Activated T-cell treated with anti-CD3 and anti-CD28 coated beads, Interleukin-2, amount 50 U/mL, for 72 hours (primary cell): ENCODE measurements at regions not wholly inside any gene's neighbourhood (a gene's known extent, or its start where the extent isn't known, plus 50 kb on each side); places are given as distances from the start of the nearest gene placed in this dataset.
"Not testable (repeated sequence)": the region's sequence is repeated elsewhere in the genome, so short reads cannot be mapped to it uniquely, and the experiment has no call there.

Source experiments
- ATAC-seq, 2 donors: fragments of 150-1000 bp; cut with Tn5 transposase; replicated peaks in 1 of 2; 2 replicates each; pipeline ENCODE4 v1.10.0; 2021; ENCODE audit warnings: moderate library complexity in 2 of 2, mild to moderate bottlenecking in 1 of 2
- DNase-seq, 2 donors: peaks; one replicate each; pipeline ENCODE4 v3.0.0; 2021 to 2022; ENCODE audit warnings: mixed read lengths in 1 of 2
- H3K27ac Mint-ChIP-seq: one replicate; pipeline ENCODE4 v1.8.0; 2022; ENCODE audit warnings: mild to moderate bottlenecking, moderate library complexity, mixed read lengths
- H3K27me3 Mint-ChIP-seq: one replicate; pipeline ENCODE4 v1.8.0; 2022; ENCODE audit warnings: low read depth, mixed read lengths
- H3K36me3 Mint-ChIP-seq, 2 donors: one replicate each; pipeline ENCODE4 v1.8.0; 2022; ENCODE audit warnings: mixed read lengths in 2 of 2, mild to moderate bottlenecking in 1 of 2; ENCODE audit not compliant: insufficient read depth in 2 of 2
- H3K4me1 Mint-ChIP-seq: one replicate; pipeline ENCODE4 v1.8.0; 2022; ENCODE audit warnings: low read depth, mixed read lengths
- H3K4me3 Mint-ChIP-seq, 2 donors: one replicate each; pipeline ENCODE4 v1.8.0; 2022; ENCODE audit warnings: mild to moderate bottlenecking in 2 of 2, mixed read lengths in 2 of 2, moderate library complexity in 2 of 2
- H3K9me3 Mint-ChIP-seq, 2 donors: one replicate each; pipeline ENCODE4 v1.8.0; 2022; ENCODE audit warnings: mixed read lengths in 2 of 2

- DNase-seq = no peak
- Mint-ChIP-seq H3K27ac (no peak overlapping the region), H3K36me3 (peaks cover 0 to 1% of the 10 kb centered on the region in 2 donors), H3K27me3 (no peaks in the 10 kb centered on the region), H3K4me1 (no peaks in the 10 kb centered on the region), H3K9me3 (peaks cover 4 to 14% of the 10 kb centered on the region in 2 donors), H3K4me3 (no peak overlapping the region)
- ATAC-seq = no peak
Observed at GRCh38 chr3:20456511-20456910, 270.5 kb upstream of the SGO1 start.

GRCh38 chr3:20451170-20451569 is 265.2 kb upstream of the SGO1 start:
- H3K4me1 Mint-ChIP-seq = no peaks in the 10 kb centered on the region

GRCh38 chr3:20450611-20451010 is 264.6 kb upstream of the SGO1 start:
- Mint-ChIP-seq H3K4me3 (no peak overlapping the region), H3K27ac (no peak overlapping the region), H3K9me3 (peaks cover 6% of the 10 kb centered on the region in 2 donors), H3K27me3 (no peaks in the 10 kb centered on the region), H3K36me3 (no peaks in the 10 kb centered on the region), H3K4me1 (no peaks in the 10 kb centered on the region)
- DNase-seq (no peak), ATAC-seq (no peak)

More at GRCh38 chr3:20451170-20451569, 265.2 kb upstream of the SGO1 start:
- no peaks in the 10 kb centered on the region for H3K36me3 Mint-ChIP-seq
- peaks cover 5% of the 10 kb centered on the region in 2 donors for H3K9me3 Mint-ChIP-seq
- H3K27me3 Mint-ChIP-seq = no peaks in the 10 kb centered on the region
- H3K27ac Mint-ChIP-seq = no peak overlapping the region
- DNase-seq = no peak
- no peak overlapping the region for H3K4me3 Mint-ChIP-seq
- no peak for ATAC-seq

GRCh38 chr3:20442846-20443245 is 256.8 kb upstream of the SGO1 start:
- no peak overlapping the region for H3K27ac Mint-ChIP-seq
- H3K36me3 Mint-ChIP-seq = no peaks in the 10 kb centered on the region
- H3K4me3 Mint-ChIP-seq = no peak overlapping the region
- DNase-seq = no peak
- no peaks in the 10 kb centered on the region for H3K4me1 Mint-ChIP-seq
- no peaks in the 10 kb centered on the region for H3K27me3 Mint-ChIP-seq
- peaks cover 2 to 9% of the 10 kb centered on the region in 2 donors for H3K9me3 Mint-ChIP-seq
- ATAC-seq = no peak

GRCh38 chr3:20427268-20427667 is 241.3 kb upstream of the SGO1 start:
- H3K4me3 Mint-ChIP-seq, DNase-seq, H3K27ac Mint-ChIP-seq, H3K27me3 Mint-ChIP-seq, ATAC-seq, H3K36me3 Mint-ChIP-seq, H3K4me1 Mint-ChIP-seq: not testable (repeated sequence)
- H3K9me3 Mint-ChIP-seq = peaks cover 9 to 18% of the 10 kb centered on the region in 2 donors

- no peak for ATAC-seq
- H3K27ac Mint-ChIP-seq = no peak overlapping the region
- no peak overlapping the region for H3K4me3 Mint-ChIP-seq
- peaks cover 0 to 10% of the 10 kb centered on the region in 2 donors for H3K9me3 Mint-ChIP-seq
- no peaks in the 10 kb centered on the region for H3K4me1 Mint-ChIP-seq
- H3K36me3 Mint-ChIP-seq = peaks cover 2% of the 10 kb centered on the region in 2 donors
- H3K27me3 Mint-ChIP-seq = no peaks in the 10 kb centered on the region
- DNase-seq = no peak
Observed at GRCh38 chr3:20425138-20425537, 239.1 kb upstream of the SGO1 start.

- no peak overlapping the region for H3K4me3 Mint-ChIP-seq
- H3K36me3 Mint-ChIP-seq = peaks cover 0 to 2% of the 10 kb centered on the region in 2 donors
- H3K27me3 Mint-ChIP-seq = no peaks in the 10 kb centered on the region
- no peak for ATAC-seq
- no peak overlapping the region for H3K27ac Mint-ChIP-seq
- peaks cover 0 to 5% of the 10 kb centered on the region in 2 donors for H3K9me3 Mint-ChIP-seq
- no peaks in the 10 kb centered on the region for H3K4me1 Mint-ChIP-seq
- no peak for DNase-seq
Observed at GRCh38 chr3:20424086-20424485, 238.1 kb upstream of the SGO1 start.

GRCh38 chr3:20422391-20422790 is 236.4 kb upstream of the SGO1 start:
- Mint-ChIP-seq H3K36me3 (no peaks in the 10 kb centered on the region), H3K27ac (no peak overlapping the region), H3K9me3 (peaks cover 0 to 2% of the 10 kb centered on the region in 2 donors), H3K27me3 (no peaks in the 10 kb centered on the region), H3K4me1 (no peaks in the 10 kb centered on the region), H3K4me3 (no peak overlapping the region)
- no peak for ATAC-seq
- DNase-seq = no peak

GRCh38 chr3:20417388-20418108 is 231.5 kb upstream of the SGO1 start:
- no peaks in the 10 kb centered on the region for H3K27me3 Mint-ChIP-seq
- H3K9me3 Mint-ChIP-seq = no peaks in the 10 kb centered on the region
- no peak overlapping the region for H3K27ac Mint-ChIP-seq
- H3K4me1 Mint-ChIP-seq = no peaks in the 10 kb centered on the region
- no peak overlapping the region for H3K4me3 Mint-ChIP-seq
- no peaks in the 10 kb centered on the region for H3K36me3 Mint-ChIP-seq
- DNase-seq (no peak), ATAC-seq (no peak)

GRCh38 chr3:20406611-20407011 is 220.6 kb upstream of the SGO1 start:
- Mint-ChIP-seq H3K4me3 (no peak overlapping the region), H3K27ac (no peak overlapping the region), H3K36me3 (no peaks in the 10 kb centered on the region), H3K9me3 (no peaks in the 10 kb centered on the region), H3K4me1 (no peaks in the 10 kb centered on the region), H3K27me3 (no peaks in the 10 kb centered on the region)
- ATAC-seq = no peak
- no peak for DNase-seq

GRCh38 chr3:20405744-20406143 is 219.7 kb upstream of the SGO1 start:
- Mint-ChIP-seq H3K27me3 (no peaks in the 10 kb centered on the region), H3K4me3 (no peak overlapping the region), H3K36me3 (no peaks in the 10 kb centered on the region), H3K27ac (no peak overlapping the region), H3K4me1 (no peaks in the 10 kb centered on the region), H3K9me3 (no peaks in the 10 kb centered on the region)
- no peak for ATAC-seq
- no peak for DNase-seq

GRCh38 chr3:20405231-20405630 is 219.2 kb upstream of the SGO1 start:
- no peaks in the 10 kb centered on the region for H3K4me1 Mint-ChIP-seq
- ATAC-seq = no peak
- no peaks in the 10 kb centered on the region for H3K36me3 Mint-ChIP-seq
- H3K4me3 Mint-ChIP-seq = no peak overlapping the region
- no peak overlapping the region for H3K27ac Mint-ChIP-seq
- no peak for DNase-seq
- no peaks in the 10 kb centered on the region for H3K27me3 Mint-ChIP-seq
- H3K9me3 Mint-ChIP-seq = no peaks in the 10 kb centered on the region

- no peaks in the 10 kb centered on the region for H3K4me1 Mint-ChIP-seq
- no peak overlapping the region for H3K4me3 Mint-ChIP-seq
- no peak for DNase-seq
- ATAC-seq = no peak
- H3K9me3 Mint-ChIP-seq = no peaks in the 10 kb centered on the region
- no peaks in the 10 kb centered on the region for H3K27me3 Mint-ChIP-seq
- H3K36me3 Mint-ChIP-seq = no peaks in the 10 kb centered on the region
- H3K27ac Mint-ChIP-seq = no peak overlapping the region
Observed at GRCh38 chr3:20404741-20405100, 218.7 kb upstream of the SGO1 start.
